ENCODE measurements at regions not wholly inside any gene's neighbourhood (a gene's known extent, or its start where the extent isn't known, plus 50 kb on each side); places are given as distances from the start of the nearest gene placed in this dataset.

- no peak for ATAC-seq
- BruUV-seq (replicated peaks) = no TSS peak
- no peaks in the 10 kb centered on the region for H3K4me1 ChIP-seq (ENCODE audit: control insufficient read depth in 1 of 2, insufficient read depth in 2 of 2, low read length in 2 of 2)
- H3K9ac ChIP-seq (ENCODE audit: low read length) = no peak overlapping the region
- no peaks in the 10 kb centered on the region for H3K9me3 ChIP-seq (ENCODE audit: control insufficient read depth in 1 of 2, insufficient read depth in 1 of 2, low read depth in 1 of 2, low read length in 2 of 2)
- H4K20me1 ChIP-seq (ENCODE audit: insufficient read depth) = no peaks in the 10 kb centered on the region
- no peaks in the 10 kb centered on the region for H3K79me2 ChIP-seq (ENCODE audit: insufficient read depth, low read length)
- H3K9me2 ChIP-seq (ENCODE audit: insufficient read depth) = no peaks in the 10 kb centered on the region
- ChIA-PET POLR2A (no interaction called here), CTCF (no interaction called here), RAD21 (ENCODE audit: low non-redundant PET in 1 of 2, low total read pairs in 2 of 2, uncharacterized antibody in 2 of 2, unreplicated experiment in 2 of 2) (no interaction called here)
- TF ChIP-seq SIN3A (IDR thresholded peaks at IDR 0.05; ENCODE audit: low read depth) (no peak), JUND (IDR thresholded peaks at IDR 0.05) (no peak), CEBPB (IDR thresholded peaks at IDR 0.05; ENCODE audit: low read depth) (no peak), SP1 (IDR thresholded peaks at IDR 0.05; ENCODE audit: low read depth) (no peak)
- no peak for DNase-seq (ENCODE audit: low read depth, low spot score)
- H3K27me3 ChIP-seq (ENCODE audit: insufficient read depth, low read length) = peaks cover 7% of the 10 kb centered on the region; the same call in 1 of the 2 replicates
- no peak overlapping the region for H3K27ac ChIP-seq (ENCODE audit: low read depth, low read length)
- intact Hi-C loops (cut with micrococcal nuclease) = no loop called here
- H3K4me2 ChIP-seq (ENCODE audit: low read length) = no peak overlapping the region
- H3K36me3 ChIP-seq (ENCODE audit: control insufficient read depth in 1 of 2, insufficient read depth in 2 of 2, low read length in 2 of 2) = no peaks in the 10 kb centered on the region
- H3K4me3 ChIP-seq (replicated peaks in 1 of 2; ENCODE audit: low read depth in 1 of 2, low read length in 2 of 2) = no peak overlapping the region
- H2AFZ ChIP-seq (ENCODE audit: low read depth, low read length, poor library complexity, severe bottlenecking) = no peak overlapping the region
Measured at GRCh38 chr15:93467337-93467736, 378.3 kb upstream of the RGMA start.

DNA sequence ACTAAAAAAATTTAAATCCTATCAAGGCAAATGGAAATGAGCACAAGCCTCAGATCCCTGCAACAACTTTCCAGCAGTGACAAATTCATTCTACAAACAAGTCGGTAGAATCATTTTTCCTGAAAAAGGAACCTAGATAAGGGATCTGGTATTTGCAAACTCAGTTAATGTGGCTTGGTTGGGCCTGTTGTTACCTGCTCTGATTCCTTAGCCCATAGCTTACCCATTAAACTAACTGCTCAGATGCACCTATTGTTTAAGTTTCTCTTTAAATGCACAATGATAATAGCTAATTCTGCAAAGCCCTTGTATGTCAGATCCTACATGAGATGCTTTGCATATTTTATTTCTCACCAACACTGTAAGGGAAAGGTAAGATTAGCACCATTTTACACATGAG is 377.4 kb upstream of the RGMA start:
- intact Hi-C loops (cut with micrococcal nuclease) = no loop called here
- H3K36me3 ChIP-seq (ENCODE audit: control insufficient read depth in 1 of 2, insufficient read depth in 2 of 2, low read length in 2 of 2) = no peaks in the 10 kb centered on the region
- H3K9ac ChIP-seq (ENCODE audit: low read length) = no peak overlapping the region
- ATAC-seq (no peak), DNase-seq (ENCODE audit: low read depth, low spot score) (no peak)
- peaks cover 7% of the 10 kb centered on the region; the same call in 1 of the 2 replicates for H3K27me3 ChIP-seq (ENCODE audit: insufficient read depth, low read length)
- ChIA-PET CTCF (no interaction called here), POLR2A (no interaction called here), RAD21 (ENCODE audit: low non-redundant PET in 1 of 2, low total read pairs in 2 of 2, uncharacterized antibody in 2 of 2, unreplicated experiment in 2 of 2) (no interaction called here)
- H3K79me2 ChIP-seq (ENCODE audit: insufficient read depth, low read length) = no peaks in the 10 kb centered on the region
- H3K9me3 ChIP-seq (ENCODE audit: control insufficient read depth in 1 of 2, insufficient read depth in 1 of 2, low read depth in 1 of 2, low read length in 2 of 2) = no peaks in the 10 kb centered on the region
- H3K4me3 ChIP-seq (replicated peaks in 1 of 2; ENCODE audit: low read depth in 1 of 2, low read length in 2 of 2) = no peak overlapping the region
- H4K20me1 ChIP-seq (ENCODE audit: insufficient read depth) = no peaks in the 10 kb centered on the region
- H3K27ac ChIP-seq (ENCODE audit: low read depth, low read length) = no peak overlapping the region
- no peak overlapping the region for H2AFZ ChIP-seq (ENCODE audit: low read depth, low read length, poor library complexity, severe bottlenecking)
- no peaks in the 10 kb centered on the region for H3K4me1 ChIP-seq (ENCODE audit: control insufficient read depth in 1 of 2, insufficient read depth in 2 of 2, low read length in 2 of 2)
- H3K9me2 ChIP-seq (ENCODE audit: insufficient read depth) = no peaks in the 10 kb centered on the region
- TF ChIP-seq CBX3 (IDR thresholded peaks at IDR 0.05; ENCODE audit: low read depth) (no peak), YY1 (IDR thresholded peaks at IDR 0.05; ENCODE audit: extremely low read depth, insufficient replicate concordance, low read depth, low read length) (no peak), CTCF (IDR thresholded peaks at IDR 0.05 in 2 of 3, conservative IDR thresholded peaks at IDR 0.05 in 1 of 3; ENCODE audit: borderline replicate concordance in 1 of 3, insufficient read depth in 1 of 3, low read depth in 2 of 3, low read length in 2 of 3) (no peak), ZFX (IDR thresholded peaks at IDR 0.05) (no peak), EGR1 (IDR thresholded peaks at IDR 0.05; ENCODE audit: low read depth) (no peak), SRF (IDR thresholded peaks at IDR 0.05; ENCODE audit: low read depth) (no peak), FOSL1 (IDR thresholded peaks at IDR 0.05; ENCODE audit: low read depth) (no peak), RAD21 (IDR thresholded peaks at IDR 0.05; ENCODE audit: low read depth) (no peak)
- TF ChIP-seq, protein P1, sequence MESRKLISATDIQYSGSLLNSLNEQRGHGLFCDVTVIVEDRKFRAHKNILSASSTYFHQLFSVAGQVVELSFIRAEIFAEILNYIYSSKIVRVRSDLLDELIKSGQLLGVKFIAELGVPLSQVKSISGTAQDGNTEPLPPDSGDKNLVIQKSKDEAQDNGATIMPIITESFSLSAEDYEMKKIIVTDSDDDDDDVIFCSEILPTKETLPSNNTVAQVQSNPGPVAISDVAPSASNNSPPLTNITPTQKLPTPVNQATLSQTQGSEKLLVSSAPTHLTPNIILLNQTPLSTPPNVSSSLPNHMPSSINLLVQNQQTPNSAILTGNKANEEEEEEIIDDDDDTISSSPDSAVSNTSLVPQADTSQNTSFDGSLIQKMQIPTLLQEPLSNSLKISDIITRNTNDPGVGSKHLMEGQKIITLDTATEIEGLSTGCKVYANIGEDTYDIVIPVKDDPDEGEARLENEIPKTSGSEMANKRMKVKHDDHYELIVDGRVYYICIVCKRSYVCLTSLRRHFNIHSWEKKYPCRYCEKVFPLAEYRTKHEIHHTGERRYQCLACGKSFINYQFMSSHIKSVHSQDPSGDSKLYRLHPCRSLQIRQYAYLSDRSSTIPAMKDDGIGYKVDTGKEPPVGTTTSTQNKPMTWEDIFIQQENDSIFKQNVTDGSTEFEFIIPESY (IDR thresholded peaks at IDR 0.05; ENCODE audit: extremely low read depth, insufficient replicate concordance, low read length) = no peak
- BruUV-seq (replicated peaks) = no TSS peak
- no peak overlapping the region for H3K4me2 ChIP-seq (ENCODE audit: low read length)
